ENCODE measurements at regions not wholly inside any gene's neighbourhood (a gene's known extent, or its start where the extent isn't known, plus 50 kb on each side); places are given as distances from the start of the nearest gene placed in this dataset.

GRCh38 chr5:2262620-2263019 lies 379.9 kb upstream of the IRX4 start:
- Histone ChIP-seq H3K4me2 (ENCODE audit: insufficient read depth, low read length) (no peak overlapping the region), H3K36me3 (ENCODE audit: insufficient read depth, low read length) (no peaks in the 10 kb centered on the region), H3K4me1 (ENCODE audit: insufficient read depth, low read length) (no peaks in the 10 kb centered on the region), H4K20me1 (ENCODE audit: insufficient read depth, low read length) (no peaks in the 10 kb centered on the region), H3K27me3 (ENCODE audit: insufficient read depth, low read length, poor library complexity) (peaks cover 3% of the 10 kb centered on the region), H2AFZ (ENCODE audit: low read depth, low read length) (no peak overlapping the region), H3K27ac (ENCODE audit: low read length) (no peak overlapping the region), H3K79me2 (ENCODE audit: insufficient read depth, low read length) (no peaks in the 10 kb centered on the region), H3K9me3 (ENCODE audit: insufficient read depth, low read length, severe bottlenecking) (no peaks in the 10 kb centered on the region), H3K9ac (ENCODE audit: low read depth, low read length) (no peak overlapping the region), H3K4me3 (ENCODE audit: low read depth in 1 of 2, low read length in 2 of 2) (no peak overlapping the region)
- no peak for TF ChIP-seq EZH2 (IDR thresholded peaks at IDR 0.05; ENCODE audit: borderline replicate concordance, low read depth, low read length, severe bottlenecking)
- no peak for TF ChIP-seq CTCF (IDR thresholded peaks at IDR 0.05; ENCODE audit: borderline replicate concordance, extremely low read depth, low read length, poor library complexity, severe bottlenecking)
- no peak for DNase-seq
- no peak for ATAC-seq (ENCODE audit: insufficient read depth, low read depth)

- H2AFZ ChIP-seq (ENCODE audit: low read depth, low read length) = no peak overlapping the region
- no peak overlapping the region for H3K9ac ChIP-seq (ENCODE audit: low read depth, low read length)
- H3K27ac ChIP-seq (ENCODE audit: low read length) = no peak overlapping the region
- no peaks in the 10 kb centered on the region for H3K36me3 ChIP-seq (ENCODE audit: insufficient read depth, low read length)
- TF ChIP-seq EZH2 (IDR thresholded peaks at IDR 0.05; ENCODE audit: borderline replicate concordance, low read depth, low read length, severe bottlenecking) (no peak), CTCF (IDR thresholded peaks at IDR 0.05; ENCODE audit: borderline replicate concordance, extremely low read depth, low read length, poor library complexity, severe bottlenecking) (no peak)
- ATAC-seq (ENCODE audit: insufficient read depth, low read depth) = no peak
- H4K20me1 ChIP-seq (ENCODE audit: insufficient read depth, low read length) = no peaks in the 10 kb centered on the region
- H3K4me3 ChIP-seq (ENCODE audit: low read depth in 1 of 2, low read length in 2 of 2) = no peak overlapping the region
- no peak for DNase-seq
- no peaks in the 10 kb centered on the region for H3K27me3 ChIP-seq (ENCODE audit: insufficient read depth, low read length, poor library complexity)
- H3K4me2 ChIP-seq (ENCODE audit: insufficient read depth, low read length) = no peak overlapping the region
- no peaks in the 10 kb centered on the region for H3K79me2 ChIP-seq (ENCODE audit: insufficient read depth, low read length)
- no peaks in the 10 kb centered on the region for H3K4me1 ChIP-seq (ENCODE audit: insufficient read depth, low read length)
- no peaks in the 10 kb centered on the region for H3K9me3 ChIP-seq (ENCODE audit: insufficient read depth, low read length, severe bottlenecking)
These were observed 378.4 kb upstream of the IRX4 start for GRCh38 chr5:2261004-2261703.

GRCh38 chr5:2260211-2261003 lies 377.7 kb upstream of the IRX4 start:
- Histone ChIP-seq H3K9me3 (ENCODE audit: insufficient read depth, low read length, severe bottlenecking) (no peaks in the 10 kb centered on the region), H3K36me3 (ENCODE audit: insufficient read depth, low read length) (no peaks in the 10 kb centered on the region), H3K4me1 (ENCODE audit: insufficient read depth, low read length) (no peaks in the 10 kb centered on the region), H4K20me1 (ENCODE audit: insufficient read depth, low read length) (no peaks in the 10 kb centered on the region), H3K4me2 (ENCODE audit: insufficient read depth, low read length) (no peak overlapping the region), H3K27me3 (ENCODE audit: insufficient read depth, low read length, poor library complexity) (no peaks in the 10 kb centered on the region), H3K4me3 (ENCODE audit: low read depth in 1 of 2, low read length in 2 of 2) (no peak overlapping the region), H3K27ac (ENCODE audit: low read length) (no peak overlapping the region), H3K9ac (ENCODE audit: low read depth, low read length) (no peak overlapping the region), H3K79me2 (ENCODE audit: insufficient read depth, low read length) (no peaks in the 10 kb centered on the region), H2AFZ (ENCODE audit: low read depth, low read length) (no peak overlapping the region)
- TF ChIP-seq CTCF (IDR thresholded peaks at IDR 0.05; ENCODE audit: borderline replicate concordance, extremely low read depth, low read length, poor library complexity, severe bottlenecking) (no peak), EZH2 (IDR thresholded peaks at IDR 0.05; ENCODE audit: borderline replicate concordance, low read depth, low read length, severe bottlenecking) (no peak)
- ATAC-seq (ENCODE audit: insufficient read depth, low read depth) (no peak), DNase-seq (no peak)

All from DND-41 (cell line).